Peyer's patch (tissue), 4 donors: ENCODE measurements at regions not wholly inside any gene's neighbourhood (a gene's known extent, or its start where the extent isn't known, plus 50 kb on each side); places are given as distances from the start of the nearest gene placed in this dataset.

ENCODE experiments used
- DNase-seq, 3 donors: peaks; one replicate each; pipeline ENCODE4 v3.0.0-alpha.2; 2017 to 2019
- H3K27ac ChIP-seq, 4 donors: fragments of 200-600 bp; sonication (generic); one replicate each; pipeline ENCODE4 v1.5.1; 2016 to 2019
- H3K27me3 ChIP-seq, 2 donors: fragments of 200-600 bp; sonication (generic); one replicate each; pipeline ENCODE4 v1.5.1; 2019
- H3K36me3 ChIP-seq, 3 donors: fragments of 200-600 bp; sonication (generic); one replicate each; pipeline ENCODE4 v1.5.1; 2016 to 2019
- H3K4me1 ChIP-seq, 4 donors: fragments of 200-600 bp; sonication (generic); one replicate each; pipeline ENCODE4 v1.5.1; 2016 to 2019
- H3K4me3 ChIP-seq, 4 donors: fragments of 200-600 bp; sonication (generic); 1 replicate in 3 of 4; 2 replicates in 1 of 4; pipeline ENCODE4 v1.5.1; 2016 to 2019; ENCODE audit warnings: mild to moderate bottlenecking in 1 of 4
- H3K9me3 ChIP-seq, 4 donors: fragments of 200-600 bp; sonication (generic); one replicate each; pipeline ENCODE4 v1.5.1; 2016 to 2019; ENCODE audit warnings: mild to moderate bottlenecking in 1 of 4
- CTCF ChIP-seq, 6 experiments: fragments of 450-650 bp in 4 of 6; fragments of 200-600 bp in 2 of 6; sonication (generic) in 1 of 6; IDR thresholded peaks; one replicate each; pipeline ENCODE4 v1.5.1; 2017 to 2019; ENCODE audit warnings: antibody characterized with exemption in 6 of 6, mild to moderate bottlenecking in 3 of 6, moderate library complexity in 1 of 6
- POLR2A ChIP-seq, 2 donors: fragments of 450-650 bp; IDR thresholded peaks; one replicate each; pipeline ENCODE4 v1.5.1; 2017; ENCODE audit warnings: antibody characterized with exemption in 2 of 2, mild to moderate bottlenecking in 2 of 2, moderate library complexity in 2 of 2

- Histone ChIP-seq H3K4me3 (no peak overlapping the region), H3K9me3 (no peaks in the 10 kb centered on the region), H3K4me1 (no peaks in the 10 kb centered on the region), H3K36me3 (no peaks in the 10 kb centered on the region), H3K27ac (no peak overlapping the region), H3K27me3 (no peaks in the 10 kb centered on the region)
- TF ChIP-seq POLR2A (IDR thresholded peaks at IDR 0.05) = no peak
- TF ChIP-seq CTCF (IDR thresholded peaks at IDR 0.05) = no peak
- DNase-seq = no peak
These were observed 121.8 kb upstream of the SERPINE2 start for GRCh38 chr2:224160917-224161316.

GRCh38 chr2:224159345-224159928 lies 120.4 kb upstream of the SERPINE2 start:
- peak in 1 of 3 donors; percentile 51 for DNase-seq
- Histone ChIP-seq H3K4me1 (peaks cover 0 to 8% (median 0%) of the 10 kb centered on the region in 4 donors), H3K27me3 (no peaks in the 10 kb centered on the region), H3K9me3 (no peaks in the 10 kb centered on the region), H3K27ac (peak overlapping the region in 1 of 4 donors; percentile 52), H3K4me3 (no peak overlapping the region), H3K36me3 (no peaks in the 10 kb centered on the region)
- no peak for TF ChIP-seq POLR2A (IDR thresholded peaks at IDR 0.05)
- no peak for TF ChIP-seq CTCF (IDR thresholded peaks at IDR 0.05)

- no peaks in the 10 kb centered on the region for H3K27me3 ChIP-seq
- H3K4me3 ChIP-seq = no peak overlapping the region
- H3K36me3 ChIP-seq = no peaks in the 10 kb centered on the region
- no peak overlapping the region for H3K27ac ChIP-seq
- peaks cover 0 to 9% (median 0%) of the 10 kb centered on the region in 4 donors for H3K4me1 ChIP-seq
- TF ChIP-seq CTCF (IDR thresholded peaks at IDR 0.05) (no peak), POLR2A (IDR thresholded peaks at IDR 0.05) (no peak)
- no peak for DNase-seq
- no peaks in the 10 kb centered on the region for H3K9me3 ChIP-seq
These were observed 119.7 kb upstream of the SERPINE2 start for GRCh38 chr2:224158831-224159230.

GRCh38 chr2:224158061-224158460 lies 119.0 kb upstream of the SERPINE2 start:
- H3K4me3 ChIP-seq = no peak overlapping the region
- no peak for DNase-seq
- no peaks in the 10 kb centered on the region for H3K36me3 ChIP-seq
- H3K27me3 ChIP-seq = no peaks in the 10 kb centered on the region
- no peaks in the 10 kb centered on the region for H3K9me3 ChIP-seq
- TF ChIP-seq CTCF (IDR thresholded peaks at IDR 0.05) (no peak), POLR2A (IDR thresholded peaks at IDR 0.05) (no peak)
- H3K4me1 ChIP-seq = peaks cover 0 to 9% (median 0%) of the 10 kb centered on the region in 4 donors
- no peak overlapping the region for H3K27ac ChIP-seq

GRCh38 chr2:224157655-224158054 lies 118.6 kb upstream of the SERPINE2 start:
- H3K9me3 ChIP-seq = no peaks in the 10 kb centered on the region
- no peak for TF ChIP-seq POLR2A (IDR thresholded peaks at IDR 0.05)
- TF ChIP-seq CTCF (IDR thresholded peaks at IDR 0.05) = no peak
- peaks cover 0 to 9% (median 0%) of the 10 kb centered on the region in 4 donors for H3K4me1 ChIP-seq
- H3K27ac ChIP-seq = no peak overlapping the region
- H3K27me3 ChIP-seq = no peaks in the 10 kb centered on the region
- H3K36me3 ChIP-seq = no peaks in the 10 kb centered on the region
- no peak overlapping the region for H3K4me3 ChIP-seq
- DNase-seq = no peak

- no peak overlapping the region for H3K27ac ChIP-seq
- H3K4me1 ChIP-seq = peaks cover 0 to 9% (median 0%) of the 10 kb centered on the region in 4 donors
- H3K27me3 ChIP-seq = no peaks in the 10 kb centered on the region
- TF ChIP-seq POLR2A (IDR thresholded peaks at IDR 0.05) (no peak), CTCF (IDR thresholded peaks at IDR 0.05) (no peak)
- H3K36me3 ChIP-seq = no peaks in the 10 kb centered on the region
- DNase-seq = no peak
- no peaks in the 10 kb centered on the region for H3K9me3 ChIP-seq
- no peak overlapping the region for H3K4me3 ChIP-seq
These were observed 117.3 kb upstream of the SERPINE2 start for GRCh38 chr2:224156436-224156835.
